Breast epithelium (tissue), 3 donors: ENCODE measurements at regions not wholly inside any gene's neighbourhood (a gene's known extent, or its start where the extent isn't known, plus 50 kb on each side); places are given as distances from the start of the nearest gene placed in this dataset.

Source experiments
- CTCF ChIP-seq, 3 donors: fragments of 450-650 bp; IDR thresholded peaks; one replicate each; pipeline ENCODE4 v1.5.1; 2016 to 2017; ENCODE audit warnings: antibody characterized with exemption in 3 of 3, mild to moderate bottlenecking in 3 of 3, moderate library complexity in 3 of 3
- POLR2AphosphoS5 ChIP-seq, 3 donors: sonication (generic); formaldehyde crosslinking; IDR thresholded peaks; one replicate each; pipeline ENCODE4 v1.6.1; 2017; ENCODE audit warnings: antibody characterized with exemption in 3 of 3

GRCh38 chr13:99747403-99747710, 224.2 kb downstream of the ZIC5 start:
- TF ChIP-seq POLR2AphosphoS5 (IDR thresholded peaks at IDR 0.05) = no peak
- TF ChIP-seq CTCF (IDR thresholded peaks at IDR 0.05) = no peak
